ENCODE measurements at regions not wholly inside any gene's neighbourhood (a gene's known extent, or its start where the extent isn't known, plus 50 kb on each side); places are given as distances from the start of the nearest gene placed in this dataset.

DNA sequence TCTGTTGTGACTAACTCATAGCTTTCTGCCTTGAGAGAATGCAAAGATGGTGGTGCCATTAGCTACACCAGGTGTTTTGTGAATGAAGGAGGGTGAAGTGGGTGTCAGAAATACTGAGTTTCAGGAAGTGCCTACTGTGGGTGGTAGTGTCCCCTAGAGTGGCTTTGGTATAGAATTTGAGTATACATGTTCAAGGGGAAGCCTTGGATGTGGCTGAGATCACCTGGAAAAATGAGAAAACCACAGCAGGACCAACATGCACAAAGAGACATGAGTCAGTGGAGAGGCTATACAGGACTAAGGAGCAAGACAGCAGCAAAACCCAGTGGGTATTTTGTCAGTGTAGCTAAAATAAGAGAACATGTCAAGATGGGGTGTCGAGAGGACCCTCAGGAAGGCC is 204.3 kb upstream of the TBL1X start:
- no peak for TF ChIP-seq EZH2 (IDR thresholded peaks at IDR 0.05; ENCODE audit: insufficient read depth, poor library complexity, severe bottlenecking)
- TF ChIP-seq EZH2phosphoT487 (IDR thresholded peaks at IDR 0.05; ENCODE audit: insufficient read depth, low read depth) = no peak

All from GM23248 (cell line).